Right ventricle myocardium superior (tissue), 1 donor: ENCODE measurements at regions not wholly inside any gene's neighbourhood (a gene's known extent, or its start where the extent isn't known, plus 50 kb on each side); places are given as distances from the start of the nearest gene placed in this dataset.

Source experiments
- ATAC-seq: fragments of 200-7000 bp; cut with Tn5 transposase; one replicate; pipeline ENCODE4 v1.9.1; 2020; ENCODE audit warnings: mild to moderate bottlenecking; ENCODE audit not compliant: poor library complexity
- DNase-seq: peaks from one replicate; pipeline ENCODE4 v3.0.0-alpha.2; 2020
- intact Hi-C: fragments of 100-400 bp; cut with DNase I; formaldehyde crosslinking; loops from one replicate; pipeline ENCODE4 v1.11.2; 2022
- donor health status: DM: no; HTN: yes; CAD: no; lungs with severe emphysema.

GRCh38 chr18:2302628-2303516, 268.4 kb downstream of the METTL4 start:
- no peak for ATAC-seq

DNA sequence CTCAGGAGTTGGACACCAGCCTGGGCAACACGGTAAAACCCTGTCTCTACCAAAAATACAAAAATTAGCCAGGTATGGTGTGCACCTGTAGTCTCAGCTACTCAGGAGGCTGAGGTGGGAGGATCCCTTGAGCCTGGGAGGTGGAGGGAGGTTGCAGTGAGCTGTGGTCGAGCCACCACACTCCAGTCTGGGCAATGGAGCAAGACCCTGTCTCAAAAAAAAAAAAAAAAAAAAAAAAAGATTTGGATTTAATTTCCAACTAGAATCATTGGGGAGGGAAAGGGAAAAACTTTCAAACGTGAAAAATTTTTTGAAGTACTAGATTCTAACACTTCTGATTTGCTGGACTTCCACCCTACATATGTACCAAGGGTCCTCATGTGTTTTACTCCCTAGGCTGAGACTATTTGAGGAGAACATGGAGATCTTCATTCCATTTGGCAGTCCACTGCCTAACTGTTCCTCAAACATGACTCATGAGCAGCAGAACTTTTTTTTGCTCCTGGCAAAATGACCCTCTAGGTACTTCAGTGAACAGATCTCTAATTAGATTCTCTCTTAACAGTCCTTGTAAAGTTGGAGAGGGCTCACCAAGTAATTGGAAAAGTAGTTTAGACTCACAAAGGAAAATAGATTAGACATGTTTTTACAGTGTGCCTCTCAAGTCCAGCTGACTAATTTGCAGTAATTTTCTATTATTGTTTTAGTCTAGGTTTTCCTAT, 267.6 kb downstream of the METTL4 start:
- ATAC-seq (no peak), DNase-seq (no peak)
- intact Hi-C loops, result no loop called here

More at GRCh38 chr18:2302628-2303516, 268.4 kb downstream of the METTL4 start:
- DNase-seq, result no peak
- intact Hi-C loops, result no loop called here

- intact Hi-C loops, result no loop called here
- ATAC-seq (no peak), DNase-seq (no peak)
Observed at GRCh38 chr18:2304378-2305175, 266.7 kb downstream of the METTL4 start.

DNA sequence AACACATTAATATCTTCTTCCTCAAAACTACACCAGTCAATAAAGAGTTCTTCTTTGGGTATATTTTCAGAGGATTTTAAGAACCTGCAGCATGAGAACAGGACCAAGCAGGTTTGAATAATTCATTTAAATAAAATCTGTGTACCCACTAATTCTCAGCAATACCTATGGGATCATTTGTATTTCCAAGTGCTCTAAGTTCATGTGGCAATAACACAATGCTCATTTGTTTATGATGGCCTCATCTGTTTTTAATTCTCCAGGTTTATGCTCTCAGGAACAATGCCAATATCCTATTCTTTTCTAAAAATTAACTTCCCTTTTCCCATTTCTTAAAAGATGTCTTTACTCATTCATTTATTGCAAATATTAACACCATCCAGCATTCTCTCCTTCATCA, 264.7 kb downstream of the METTL4 start:
- ATAC-seq (no peak), DNase-seq (no peak)
- intact Hi-C loops, result no loop called here

DNA sequence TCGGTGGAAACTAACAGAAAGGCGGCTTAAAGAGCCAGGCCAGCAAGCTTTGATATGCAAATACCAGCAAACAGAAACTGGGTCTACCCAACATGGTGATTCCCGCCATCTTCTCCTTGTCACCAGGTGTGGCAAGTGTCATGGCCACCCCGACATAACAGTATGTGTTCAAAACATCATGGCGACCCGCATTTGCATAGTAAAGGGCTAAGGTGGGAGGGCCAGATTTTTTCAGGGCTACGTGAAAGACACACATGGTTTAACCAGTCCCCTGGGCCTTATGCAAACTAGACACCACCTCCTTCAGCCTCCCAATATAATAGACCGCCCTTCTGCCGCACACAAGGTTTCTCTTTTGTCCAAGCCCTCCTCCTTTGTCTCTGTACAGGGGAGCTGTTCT, 260.4 kb downstream of the METTL4 start:
- intact Hi-C loops, result no loop called here
- no peak for DNase-seq
- ATAC-seq, result no peak

DNA sequence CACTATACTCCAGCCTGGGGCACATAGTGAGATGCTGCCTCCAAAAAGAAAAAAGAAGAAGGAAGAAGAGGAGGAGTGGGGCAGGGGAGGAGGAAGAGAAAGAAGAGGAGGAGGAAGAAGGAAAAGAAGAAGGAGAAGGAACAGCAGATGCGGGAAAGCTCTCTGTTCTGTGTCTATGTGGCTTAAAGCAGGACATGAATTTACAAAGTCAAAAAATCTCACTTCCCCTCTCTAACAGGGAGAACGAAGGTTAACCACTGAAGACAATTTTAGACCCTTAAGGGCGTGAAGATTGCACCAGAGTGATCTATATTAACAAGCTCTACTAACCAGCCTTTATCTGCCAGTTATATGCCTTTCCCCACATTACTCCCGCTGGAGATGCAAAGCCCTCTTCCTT, 258.9 kb downstream of the METTL4 start:
- no peak for DNase-seq
- ATAC-seq, result no peak
- intact Hi-C loops, result no loop called here

DNA sequence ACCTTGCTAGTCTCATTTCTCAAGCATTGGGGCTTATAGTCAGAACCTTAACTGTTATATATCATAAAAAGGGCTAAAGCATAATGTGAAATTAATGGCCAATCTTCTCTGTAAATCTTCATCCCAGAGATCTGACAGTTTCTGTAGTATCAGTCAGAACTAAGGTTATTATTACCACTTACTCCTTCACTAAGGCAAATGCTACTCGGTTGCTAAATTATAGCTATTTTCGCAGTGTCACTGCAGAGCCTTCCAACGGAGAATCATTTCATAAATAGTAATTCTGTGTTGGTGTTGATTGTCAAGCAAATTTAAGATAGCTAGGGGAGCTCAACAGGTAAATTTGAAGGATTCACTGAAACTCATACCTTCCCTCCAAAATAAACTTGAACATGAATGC, 258.0 kb downstream of the METTL4 start:
- intact Hi-C loops, result no loop called here
- ATAC-seq (no peak), DNase-seq (no peak)

DNA sequence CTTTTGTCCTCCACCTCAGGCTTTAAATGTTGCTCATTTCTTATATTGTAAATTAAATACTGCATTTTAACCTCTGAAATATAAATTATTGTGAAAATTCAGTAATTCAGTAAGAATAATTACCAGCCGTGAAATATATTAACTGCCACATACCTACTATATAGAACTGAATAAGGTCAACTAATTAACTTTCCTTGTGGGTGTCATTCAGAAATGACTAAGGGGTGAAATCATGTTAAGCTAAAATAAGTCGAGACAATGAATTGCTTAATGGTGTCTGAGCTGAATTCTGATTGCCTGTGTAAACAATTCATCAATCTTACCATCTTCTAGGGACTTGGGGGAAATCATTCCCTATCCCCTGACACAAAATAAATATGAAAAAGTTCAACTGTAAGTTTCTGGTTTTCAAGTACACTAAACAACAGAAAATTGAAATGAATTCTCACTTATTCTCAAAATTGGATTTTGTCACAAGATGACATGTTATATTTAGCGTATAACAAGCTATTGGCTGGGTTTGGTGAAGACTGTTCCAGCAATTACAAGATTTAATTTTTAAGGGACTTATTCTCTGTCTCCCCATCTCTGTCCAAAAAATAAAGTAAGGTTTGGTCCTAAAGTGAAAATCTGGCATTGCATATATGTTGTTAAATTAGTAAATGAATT, 255.1 kb downstream of the METTL4 start:
- ATAC-seq (no peak), DNase-seq (no peak)
- intact Hi-C loops, result no loop called here

DNA sequence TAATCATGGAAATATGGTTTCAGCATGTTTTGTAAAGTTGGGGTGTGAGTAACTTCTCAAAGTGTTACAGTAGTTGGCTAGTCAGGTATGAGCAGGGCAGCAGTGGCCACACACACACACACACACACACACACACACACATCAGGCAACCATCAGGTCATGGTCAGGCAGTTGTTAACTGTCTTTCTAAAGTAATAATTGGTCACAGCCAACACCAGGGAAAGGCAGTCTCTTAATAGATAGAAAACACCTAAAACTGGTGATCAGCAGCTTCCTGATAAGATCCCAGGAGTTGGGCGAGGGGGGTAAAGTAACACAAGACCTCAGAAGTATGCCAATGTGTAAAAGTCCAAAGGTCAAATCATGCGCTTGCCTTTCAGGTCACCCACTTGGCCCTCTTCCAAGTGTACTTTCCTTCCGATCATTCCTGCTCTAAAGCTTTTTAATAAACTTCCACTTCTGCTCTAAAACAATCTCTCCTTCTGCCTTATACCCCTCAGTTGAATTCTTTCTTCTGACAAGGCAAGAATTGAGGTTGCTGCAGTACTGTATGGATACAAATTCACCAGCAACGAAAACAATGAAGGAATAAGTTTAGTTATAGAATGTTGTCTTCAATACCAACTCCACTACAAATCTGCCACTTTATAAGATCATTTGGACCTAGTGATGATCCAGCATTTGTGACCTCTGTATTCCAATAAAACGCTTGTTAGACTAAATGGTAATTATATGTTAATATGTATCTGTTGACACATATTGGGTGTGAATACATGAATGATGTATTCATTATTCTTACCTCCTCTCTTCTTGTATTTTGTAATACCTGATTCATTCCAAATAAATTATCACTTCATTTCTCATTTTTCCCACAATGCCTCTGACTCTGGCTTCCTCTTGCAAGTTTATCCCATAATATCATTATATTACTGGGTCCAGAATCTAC, 254.3 kb downstream of the METTL4 start:
- ATAC-seq (no peak), DNase-seq (no peak)
- intact Hi-C loops, result no loop called here

- no peak for DNase-seq
- intact Hi-C loops, result no loop called here
- no peak for ATAC-seq
Observed at GRCh38 chr18:2324459-2324858, 246.8 kb downstream of the METTL4 start.

- no peak for DNase-seq
- intact Hi-C loops, result no loop called here
- ATAC-seq, result no peak
Observed at GRCh38 chr18:2325308-2325849, 245.9 kb downstream of the METTL4 start.

GRCh38 chr18:2325933-2326332, 245.4 kb downstream of the METTL4 start:
- intact Hi-C loops, result no loop called here
- no peak for DNase-seq
- no peak for ATAC-seq

GRCh38 chr18:2326999-2327398, 244.3 kb downstream of the METTL4 start:
- DNase-seq (no peak), ATAC-seq (no peak)
- intact Hi-C loops, result no loop called here

DNA sequence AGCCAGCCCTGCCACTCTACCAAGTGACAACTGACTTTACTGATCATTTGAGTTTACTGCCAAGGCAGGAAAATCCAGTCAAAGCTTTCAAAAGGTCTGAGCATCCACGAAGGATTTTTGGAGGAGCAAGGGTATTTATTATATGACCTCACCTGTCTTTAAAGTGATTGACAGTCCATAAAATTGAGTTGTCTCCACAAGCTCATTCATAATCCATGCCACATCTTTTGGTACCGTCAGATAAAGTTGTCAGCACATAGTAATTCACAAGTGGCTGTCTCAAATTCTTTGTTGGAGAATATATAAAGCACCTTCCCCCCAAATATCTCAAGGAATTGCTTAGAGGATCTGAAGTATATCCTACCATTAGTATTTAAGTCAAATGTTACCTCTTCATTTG, 240.5 kb downstream of the METTL4 start:
- no peak for DNase-seq
- no peak for ATAC-seq
- intact Hi-C loops, result no loop called here

DNA sequence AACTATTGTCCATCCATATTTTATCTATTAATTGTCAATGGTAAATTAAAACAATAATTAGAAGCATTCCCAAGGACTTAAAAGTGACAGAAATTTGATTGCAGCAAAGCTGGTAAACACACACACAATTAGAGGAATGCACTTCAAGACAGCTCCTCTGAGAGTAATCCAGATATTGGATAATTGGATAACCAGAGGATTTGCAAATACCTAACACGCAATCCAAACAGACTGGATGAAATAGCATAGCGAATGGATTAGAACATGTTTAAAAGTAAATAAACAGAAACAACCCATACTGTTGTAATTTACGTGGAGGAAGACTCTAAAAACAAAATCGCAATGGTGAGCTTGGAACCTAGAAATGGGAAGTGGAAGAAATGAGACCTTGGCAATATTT, 239.8 kb downstream of the METTL4 start:
- DNase-seq (no peak), ATAC-seq (no peak)
- intact Hi-C loops, result no loop called here

DNA sequence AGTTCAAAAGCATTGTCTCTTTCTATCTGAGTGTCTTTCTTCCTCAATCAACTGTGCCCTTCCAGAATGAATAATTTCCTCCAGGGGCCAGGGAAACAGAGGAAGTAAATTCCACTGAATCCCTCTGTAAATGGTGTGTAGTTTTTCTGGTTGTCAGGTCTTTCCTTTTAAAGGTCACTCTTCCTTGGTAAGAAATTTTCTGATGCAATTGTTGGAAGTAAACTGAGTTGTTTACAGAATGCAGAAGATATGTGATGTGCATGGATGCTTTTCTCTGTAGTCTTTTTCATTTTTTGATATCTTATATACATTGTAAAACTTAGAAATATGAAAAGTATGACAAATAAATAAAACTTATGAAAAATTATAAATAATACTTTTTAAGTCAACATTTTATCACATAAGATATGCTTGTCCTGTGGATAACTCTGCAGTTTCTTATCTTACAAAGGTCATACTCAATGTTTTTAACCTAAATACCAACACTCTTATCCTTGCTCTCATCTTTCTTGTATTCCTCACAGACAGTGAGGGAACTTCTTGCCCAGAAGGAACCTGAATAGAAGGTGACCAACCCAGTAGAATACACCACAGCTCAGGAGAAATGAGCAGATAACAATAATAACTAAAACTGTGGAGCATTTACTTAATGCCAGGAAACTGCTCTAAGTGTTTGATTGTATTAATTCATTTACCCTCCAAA, 234.5 kb downstream of the METTL4 start:
- DNase-seq (no peak), ATAC-seq (no peak)
- intact Hi-C loops, result no loop called here

- no peak for DNase-seq
- intact Hi-C loops, result no loop called here
- ATAC-seq, result no peak
Observed at GRCh38 chr18:2337552-2338141, 233.7 kb downstream of the METTL4 start.
